ENCODE measurements at regions not wholly inside any gene's neighbourhood (a gene's known extent, or its start where the extent isn't known, plus 50 kb on each side); places are given as distances from the start of the nearest gene placed in this dataset.

- TF ChIP-seq POLR2A (IDR thresholded peaks at IDR 0.05; ENCODE audit: low read depth, low read length) (no peak), TAF1 (IDR thresholded peaks at IDR 0.05; ENCODE audit: low read depth, low read length) (no peak), POLR2AphosphoS5 (IDR thresholded peaks at IDR 0.05; ENCODE audit: low read depth, low read length) (no peak), POU2F2 (IDR thresholded peaks at IDR 0.05; ENCODE audit: low read depth, low read length) (no peak)
These were observed 176.6 kb upstream of the NR2F2 start for GRCh38 chr15:96153929-96154328.

All from GM12891 (cell line).